Astrocyte (in vitro differentiated cells and primary cell): ENCODE measurements at regions not wholly inside any gene's neighbourhood (a gene's known extent, or its start where the extent isn't known, plus 50 kb on each side); places are given as distances from the start of the nearest gene placed in this dataset.

Experiments used
- DNase-seq: peaks from one replicate; pipeline ENCODE4 v3.0.0-alpha.2; 2010; ENCODE audit warnings: low read depth
- FAIRE-seq: peaks from 2 replicates; lab custom pipeline; 2011; peaks lifted over from hg19 to GRCh38; lab: Jason Lieb, UNC
- H2AFZ ChIP-seq: 2 replicates; pipeline ENCODE4 v1.6.0; 2012; ENCODE audit warnings: low read depth, low read length, inconsistent platforms
- H3K27ac ChIP-seq: 2 replicates; pipeline ENCODE4 v1.5.1; 2011; ENCODE audit warnings: low read depth, low read length, inconsistent platforms
- H3K27me3 ChIP-seq: 2 replicates; pipeline ENCODE4 v1.6.0; 2011; ENCODE audit warnings: low read length, inconsistent platforms; ENCODE audit not compliant: insufficient read depth
- H3K36me3 ChIP-seq: 2 replicates; pipeline ENCODE4 v1.5.1; 2011; ENCODE audit warnings: low read length, inconsistent platforms; ENCODE audit not compliant: insufficient read depth
- H3K4me1 ChIP-seq: 2 replicates; pipeline ENCODE4 v1.5.1; 2011; ENCODE audit warnings: low read length, inconsistent platforms; ENCODE audit not compliant: insufficient read depth
- H3K4me2 ChIP-seq: 2 replicates; pipeline ENCODE4 v1.6.0; 2012; ENCODE audit warnings: low read length, inconsistent platforms
- H3K4me3 ChIP-seq: 2 replicates; pipeline ENCODE4 v1.5.1; 2011; ENCODE audit warnings: low read depth, mild to moderate bottlenecking, low read length, inconsistent platforms; ENCODE audit not compliant: insufficient read depth
- H3K79me2 ChIP-seq: 2 replicates; pipeline ENCODE4 v1.6.0; 2012; ENCODE audit warnings: mild to moderate bottlenecking, low read length, inconsistent platforms; ENCODE audit not compliant: insufficient read depth
- H3K9ac ChIP-seq: 2 replicates; pipeline ENCODE4 v1.6.0; 2012; ENCODE audit warnings: mild to moderate bottlenecking, low read length, inconsistent platforms
- H3K9me3 ChIP-seq: 2 replicates; pipeline ENCODE4 v1.5.1; 2012; ENCODE audit warnings: low read depth, mild to moderate bottlenecking, low read length, inconsistent platforms; ENCODE audit not compliant: insufficient read depth
- H4K20me1 ChIP-seq: 2 replicates; pipeline ENCODE4 v1.6.0; 2012; ENCODE audit warnings: low read length, inconsistent platforms; ENCODE audit not compliant: insufficient read depth
- H3K27ac Mint-ChIP-seq: one replicate; pipeline ENCODE4 v1.8.0; 2021; ENCODE audit warnings: mild to moderate bottlenecking, mixed read lengths; ENCODE audit not compliant: unreplicated experiment
- H3K27me3 Mint-ChIP-seq: one replicate; pipeline ENCODE4 v1.8.0; 2021; ENCODE audit warnings: low read depth, mixed read lengths; ENCODE audit not compliant: unreplicated experiment
- H3K36me3 Mint-ChIP-seq: one replicate; pipeline ENCODE4 v1.8.0; 2021; ENCODE audit warnings: low read depth, mixed read lengths; ENCODE audit not compliant: unreplicated experiment
- H3K4me1 Mint-ChIP-seq: one replicate; pipeline ENCODE4 v1.8.0; 2021; ENCODE audit warnings: low read depth, mixed read lengths; ENCODE audit not compliant: unreplicated experiment
- H3K4me3 Mint-ChIP-seq: one replicate; pipeline ENCODE4 v1.8.0; 2021; ENCODE audit warnings: mild to moderate bottlenecking, moderate library complexity, mixed read lengths; ENCODE audit not compliant: unreplicated experiment
- H3K9me3 Mint-ChIP-seq: one replicate; pipeline ENCODE4 v1.8.0; 2021; ENCODE audit warnings: mild to moderate bottlenecking, mixed read lengths; ENCODE audit not compliant: unreplicated experiment
- EZH2 ChIP-seq: IDR thresholded peaks from 2 replicates; pipeline ENCODE4 v1.6.1; 2012; ENCODE audit warnings: mild to moderate bottlenecking, low read length, inconsistent platforms; ENCODE audit not compliant: insufficient read depth
- TF ChIP-seq, protein P1 (sequence below): IDR thresholded peaks from 2 replicates; pipeline ENCODE4 v1.5.1; 2011; ENCODE audit warnings: low read depth, mild to moderate bottlenecking, inconsistent platforms, low read length, moderate library complexity; ENCODE audit not compliant: insufficient read depth

DNA sequence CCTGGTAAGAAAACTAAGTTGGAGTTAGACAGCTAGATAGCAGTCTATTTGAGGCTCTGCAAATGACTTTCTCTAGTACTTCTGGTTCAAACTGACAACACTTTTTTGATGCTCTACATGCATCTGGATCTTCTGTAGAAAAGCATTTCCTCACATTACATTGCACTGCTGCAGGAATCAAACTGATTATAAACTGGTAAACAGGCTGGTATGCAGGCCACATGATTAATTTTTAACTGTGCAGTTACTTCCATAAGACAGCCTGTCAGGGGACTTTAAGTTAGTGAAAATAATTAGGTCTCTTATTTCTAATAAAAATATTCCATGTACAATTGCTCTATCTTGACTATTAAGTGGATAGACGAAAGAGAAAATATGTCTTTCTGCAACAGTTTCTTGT lies 550.0 kb upstream of the ALCAM start:
- Histone ChIP-seq H3K79me2 (no peaks in the 10 kb centered on the region), H3K9me3 (no peaks in the 10 kb centered on the region), H2AFZ (no peak overlapping the region), H3K4me2 (no peak overlapping the region), H3K9ac (no peak overlapping the region), H4K20me1 (no peaks in the 10 kb centered on the region), H3K4me1 (no peaks in the 10 kb centered on the region), H3K4me3 (no peak overlapping the region), H3K27ac (no peak overlapping the region), H3K36me3 (no peaks in the 10 kb centered on the region), H3K27me3 (no peaks in the 10 kb centered on the region)
- peaks cover 4% of the 10 kb centered on the region for H3K9me3 Mint-ChIP-seq
- H3K4me1 Mint-ChIP-seq = no peaks in the 10 kb centered on the region
- no peak for DNase-seq
- H3K27ac Mint-ChIP-seq = no peak overlapping the region
- H3K36me3 Mint-ChIP-seq = peaks cover 3% of the 10 kb centered on the region
- no peak for FAIRE-seq
- H3K27me3 Mint-ChIP-seq = no peaks in the 10 kb centered on the region
- TF ChIP-seq EZH2 = no peak
- TF ChIP-seq, protein P1, sequence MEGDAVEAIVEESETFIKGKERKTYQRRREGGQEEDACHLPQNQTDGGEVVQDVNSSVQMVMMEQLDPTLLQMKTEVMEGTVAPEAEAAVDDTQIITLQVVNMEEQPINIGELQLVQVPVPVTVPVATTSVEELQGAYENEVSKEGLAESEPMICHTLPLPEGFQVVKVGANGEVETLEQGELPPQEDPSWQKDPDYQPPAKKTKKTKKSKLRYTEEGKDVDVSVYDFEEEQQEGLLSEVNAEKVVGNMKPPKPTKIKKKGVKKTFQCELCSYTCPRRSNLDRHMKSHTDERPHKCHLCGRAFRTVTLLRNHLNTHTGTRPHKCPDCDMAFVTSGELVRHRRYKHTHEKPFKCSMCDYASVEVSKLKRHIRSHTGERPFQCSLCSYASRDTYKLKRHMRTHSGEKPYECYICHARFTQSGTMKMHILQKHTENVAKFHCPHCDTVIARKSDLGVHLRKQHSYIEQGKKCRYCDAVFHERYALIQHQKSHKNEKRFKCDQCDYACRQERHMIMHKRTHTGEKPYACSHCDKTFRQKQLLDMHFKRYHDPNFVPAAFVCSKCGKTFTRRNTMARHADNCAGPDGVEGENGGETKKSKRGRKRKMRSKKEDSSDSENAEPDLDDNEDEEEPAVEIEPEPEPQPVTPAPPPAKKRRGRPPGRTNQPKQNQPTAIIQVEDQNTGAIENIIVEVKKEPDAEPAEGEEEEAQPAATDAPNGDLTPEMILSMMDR = no peak
- no peak overlapping the region for H3K4me3 Mint-ChIP-seq

DNA sequence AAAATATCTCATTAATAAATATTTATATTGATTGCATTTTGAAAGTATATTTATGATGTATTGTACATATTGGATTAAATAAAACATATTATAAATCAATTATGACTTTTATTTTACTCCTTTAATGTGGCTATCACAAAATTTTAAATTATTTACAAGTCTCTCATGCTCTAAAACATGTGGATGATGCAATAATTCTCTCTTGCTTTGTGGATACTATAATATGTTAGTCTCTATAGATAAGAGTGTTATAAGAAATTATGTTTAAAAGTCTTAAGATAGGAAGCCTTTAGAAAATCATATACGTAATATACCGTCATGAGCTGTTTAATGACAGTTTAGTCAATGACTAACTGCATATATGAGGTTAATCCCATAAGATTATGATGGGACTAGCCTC lies 547.4 kb upstream of the ALCAM start:
- H3K27me3 Mint-ChIP-seq = no peaks in the 10 kb centered on the region
- Histone ChIP-seq H3K9ac (no peak overlapping the region), H3K9me3 (no peaks in the 10 kb centered on the region), H4K20me1 (no peaks in the 10 kb centered on the region), H3K4me2 (no peak overlapping the region), H3K27ac (no peak overlapping the region), H3K4me3 (no peak overlapping the region), H3K4me1 (no peaks in the 10 kb centered on the region), H3K79me2 (no peaks in the 10 kb centered on the region), H3K27me3 (no peaks in the 10 kb centered on the region), H2AFZ (no peak overlapping the region), H3K36me3 (no peaks in the 10 kb centered on the region)
- DNase-seq (no peak), FAIRE-seq (no peak)
- H3K36me3 Mint-ChIP-seq = peaks cover 3% of the 10 kb centered on the region
- TF ChIP-seq, protein P1 = no peak
- TF ChIP-seq EZH2 = no peak
- H3K4me3 Mint-ChIP-seq = no peak overlapping the region
- H3K27ac Mint-ChIP-seq = no peak overlapping the region
- peaks cover 4% of the 10 kb centered on the region for H3K9me3 Mint-ChIP-seq
- no peaks in the 10 kb centered on the region for H3K4me1 Mint-ChIP-seq

DNA sequence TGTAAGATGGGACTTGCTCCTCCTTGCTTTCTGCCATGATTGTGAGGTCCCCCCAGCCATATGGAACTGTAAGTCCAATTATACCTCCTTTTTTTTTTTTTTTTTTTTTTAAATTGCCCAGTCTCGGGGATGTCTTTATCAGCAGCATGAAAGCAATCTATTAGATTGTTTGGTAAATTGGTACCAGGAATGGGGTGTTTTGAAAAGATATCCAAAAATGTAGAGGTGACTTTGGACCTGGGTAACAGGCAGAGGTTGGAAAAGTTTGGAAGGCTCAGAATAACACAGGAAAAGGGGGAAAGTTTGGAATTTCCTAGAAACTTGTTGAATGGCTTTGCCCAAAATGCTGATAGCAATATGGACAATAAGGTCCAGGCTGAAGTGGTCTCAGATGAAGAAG lies 545.8 kb upstream of the ALCAM start:
- Histone ChIP-seq H2AFZ (no peak overlapping the region), H3K79me2 (no peaks in the 10 kb centered on the region), H4K20me1 (no peaks in the 10 kb centered on the region), H3K4me3 (no peak overlapping the region), H3K9ac (no peak overlapping the region), H3K4me1 (no peaks in the 10 kb centered on the region), H3K36me3 (no peaks in the 10 kb centered on the region), H3K9me3 (no peaks in the 10 kb centered on the region), H3K27ac (no peak overlapping the region), H3K4me2 (no peak overlapping the region), H3K27me3 (no peaks in the 10 kb centered on the region)
- Mint-ChIP-seq H3K9me3 (peaks cover 4% of the 10 kb centered on the region), H3K36me3 (peaks cover 3% of the 10 kb centered on the region), H3K27me3 (no peaks in the 10 kb centered on the region), H3K27ac (no peak overlapping the region), H3K4me1 (no peaks in the 10 kb centered on the region), H3K4me3 (no peak overlapping the region)
- TF ChIP-seq, protein P1 = no peak
- no peak for TF ChIP-seq EZH2
- DNase-seq (no peak), FAIRE-seq (no peak)
